ENCODE measurements at regions not wholly inside any gene's neighbourhood (a gene's known extent, or its start where the extent isn't known, plus 50 kb on each side); places are given as distances from the start of the nearest gene placed in this dataset.
"Not testable (repeated sequence)": the region's sequence is repeated elsewhere in the genome, so short reads cannot be mapped to it uniquely, and the experiment has no call there.

DNA sequence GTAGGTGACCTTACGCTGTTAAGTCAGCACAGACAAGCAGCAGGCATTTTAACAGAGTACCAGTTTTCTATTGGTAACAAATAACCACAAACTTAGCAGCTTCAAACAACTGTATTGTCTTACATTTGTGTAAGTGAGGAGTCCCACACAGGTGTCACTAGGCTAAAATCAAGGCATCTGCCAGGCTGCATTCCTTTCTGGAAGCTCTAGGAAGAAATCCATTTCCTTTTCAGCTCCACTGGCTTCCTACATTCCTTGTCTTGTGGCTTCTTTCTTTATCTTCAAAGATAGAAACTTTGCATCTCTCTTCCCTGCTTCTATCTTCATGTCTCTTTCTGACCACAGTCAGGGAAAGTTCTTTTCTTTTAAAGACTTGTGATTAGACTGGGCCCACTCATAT is 139.9 kb downstream of the TMEM144 start:
- no peak overlapping the region for H3K9ac ChIP-seq (ENCODE audit: low read depth, low read length)
- no peaks in the 10 kb centered on the region for H3K9me3 ChIP-seq (replicated peaks; ENCODE audit: low read length)
- no peak overlapping the region for H3K4me3 ChIP-seq (ENCODE audit: low read length)
- no peaks in the 10 kb centered on the region for H3K4me1 ChIP-seq (ENCODE audit: control insufficient read depth, insufficient read depth, low read length)
- H3K4me2 ChIP-seq (ENCODE audit: low read length) = no peak overlapping the region
- no peaks in the 10 kb centered on the region for H3K36me3 ChIP-seq (ENCODE audit: insufficient read depth, low read length)
- no peaks in the 10 kb centered on the region for H3K27me3 ChIP-seq (ENCODE audit: control insufficient read depth, insufficient read depth, low read length)

DNA sequence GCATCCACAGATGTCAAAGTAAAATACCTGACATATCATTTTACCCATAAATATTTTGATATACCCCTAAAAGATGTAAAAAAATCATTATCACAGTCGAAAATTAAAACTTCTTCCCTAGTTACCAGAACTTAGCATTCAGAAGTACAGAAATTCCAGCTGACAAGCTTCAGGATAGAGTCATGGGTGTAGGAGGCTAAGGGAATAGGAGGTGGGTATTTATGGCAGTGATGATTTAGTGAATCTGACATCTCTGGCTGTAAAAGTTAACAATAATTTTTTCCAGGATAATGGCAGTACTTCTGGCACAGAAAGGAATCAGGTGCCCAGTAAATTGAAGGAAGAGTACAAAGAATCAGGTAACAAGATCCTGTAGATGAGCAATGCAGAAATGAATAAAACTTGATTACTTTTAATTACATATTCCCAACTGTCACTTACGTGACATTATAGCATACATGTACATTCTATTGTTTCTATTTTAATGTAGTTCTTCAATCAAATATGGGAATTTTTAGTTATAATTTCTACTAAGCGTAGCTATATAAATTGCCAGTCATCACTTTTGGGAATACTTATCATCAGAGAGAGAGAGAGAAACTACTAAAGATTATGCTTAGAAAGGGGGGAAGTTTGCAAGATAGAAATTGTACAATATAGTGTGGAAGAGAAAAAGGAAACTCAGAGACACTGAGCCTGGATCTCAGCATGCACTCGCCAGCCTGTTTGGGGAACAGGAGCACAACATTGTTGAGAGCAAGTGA is 143.4 kb downstream of the TMEM144 start:
- no peak overlapping the region for H3K4me2 ChIP-seq (ENCODE audit: low read length)
- H3K4me3 ChIP-seq (ENCODE audit: low read length) = no peak overlapping the region
- H3K4me1 ChIP-seq (ENCODE audit: control insufficient read depth, insufficient read depth, low read length) = no peaks in the 10 kb centered on the region
- no peaks in the 10 kb centered on the region for H3K9me3 ChIP-seq (replicated peaks; ENCODE audit: low read length)
- no peaks in the 10 kb centered on the region for H3K36me3 ChIP-seq (ENCODE audit: insufficient read depth, low read length)
- no peak overlapping the region for H3K9ac ChIP-seq (ENCODE audit: low read depth, low read length)
- H3K27me3 ChIP-seq (ENCODE audit: control insufficient read depth, insufficient read depth, low read length) = no peaks in the 10 kb centered on the region

DNA sequence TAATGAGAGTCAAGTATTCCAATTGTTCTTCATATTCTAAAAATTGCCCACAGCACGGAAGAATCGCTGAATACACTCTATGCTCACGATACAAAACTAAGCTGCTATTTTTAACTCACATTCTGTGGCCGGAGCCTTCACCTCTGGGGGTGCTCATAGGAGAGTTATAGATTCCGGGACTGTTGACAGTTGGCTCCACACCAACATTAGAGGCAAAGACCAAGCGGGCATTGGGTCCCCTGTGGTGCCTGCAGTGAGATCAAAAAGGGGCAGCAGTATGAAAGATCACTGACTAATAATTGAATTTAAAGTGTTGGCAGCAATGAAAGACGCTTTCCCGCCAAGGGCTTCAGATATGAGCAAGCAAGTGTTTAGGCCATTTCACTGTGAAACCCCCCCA is 146.0 kb downstream of the TMEM144 start:
- Histone ChIP-seq H3K4me2 (ENCODE audit: low read length) (no peak overlapping the region), H3K4me3 (ENCODE audit: low read length) (no peak overlapping the region), H3K9me3 (replicated peaks; ENCODE audit: low read length) (no peaks in the 10 kb centered on the region), H3K27me3 (ENCODE audit: control insufficient read depth, insufficient read depth, low read length) (no peaks in the 10 kb centered on the region), H3K36me3 (ENCODE audit: insufficient read depth, low read length) (no peaks in the 10 kb centered on the region), H3K9ac (ENCODE audit: low read depth, low read length) (no peak overlapping the region), H3K4me1 (ENCODE audit: control insufficient read depth, insufficient read depth, low read length) (no peaks in the 10 kb centered on the region)

DNA sequence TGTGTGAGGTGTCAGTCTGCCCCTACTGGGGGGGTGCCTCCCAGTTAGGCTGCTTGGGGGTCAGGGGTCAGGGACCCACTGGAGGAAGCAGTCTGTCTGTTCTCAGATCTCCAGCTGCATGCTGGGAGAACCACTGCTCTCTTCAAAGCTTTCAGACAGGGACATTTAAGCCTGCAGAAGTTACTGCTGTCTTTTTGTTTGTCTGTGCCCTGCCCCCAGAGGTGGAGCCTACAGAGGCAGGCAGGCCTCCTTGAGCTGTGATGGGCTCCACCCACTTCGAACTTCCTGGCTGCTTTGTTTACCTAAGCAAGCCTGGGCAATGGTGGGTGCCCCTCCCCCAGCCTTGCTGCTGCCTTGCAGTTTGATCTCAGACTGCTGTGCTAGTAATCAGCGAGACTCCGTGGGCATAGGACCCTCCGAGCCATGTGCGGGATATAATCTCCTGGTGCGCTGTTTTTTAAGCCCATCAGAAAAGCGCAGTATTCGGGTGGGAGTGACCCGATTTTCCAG is 153.7 kb upstream of the RXFP1 start:
- H3K4me2 ChIP-seq (ENCODE audit: low read length); H3K9ac ChIP-seq (ENCODE audit: low read depth, low read length); H3K36me3 ChIP-seq (ENCODE audit: insufficient read depth, low read length); H3K9me3 ChIP-seq (replicated peaks; ENCODE audit: low read length); H3K4me3 ChIP-seq (ENCODE audit: low read length); H3K27me3 ChIP-seq (ENCODE audit: control insufficient read depth, insufficient read depth, low read length): not testable (repeated sequence)
- H3K4me1 ChIP-seq (ENCODE audit: control insufficient read depth, insufficient read depth, low read length) = peaks cover 30% of the 10 kb centered on the region

DNA sequence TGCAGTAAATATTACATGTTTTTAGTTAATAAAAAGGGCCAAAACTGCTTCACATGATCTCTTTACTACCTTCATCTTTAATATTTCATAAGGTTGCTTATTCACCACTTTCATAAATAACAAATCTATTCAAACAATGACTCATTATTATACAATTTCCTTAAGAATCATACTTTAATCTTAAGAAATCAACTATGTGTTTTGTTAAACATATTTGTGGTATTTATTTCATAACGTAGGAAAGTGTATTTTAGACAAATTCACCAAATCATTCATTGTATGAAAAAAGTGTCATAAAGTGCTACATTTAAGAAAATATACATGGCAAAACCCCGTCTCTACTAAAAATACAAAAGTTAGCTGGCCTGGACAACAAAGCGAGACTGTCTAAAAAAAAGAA is 150.5 kb upstream of the RXFP1 start:
- peak overlapping the region; percentile 59 for H3K9ac ChIP-seq (ENCODE audit: low read depth, low read length)
- peak overlapping the region; percentile 14 for H3K4me2 ChIP-seq (ENCODE audit: low read length)
- H3K4me1 ChIP-seq (ENCODE audit: control insufficient read depth, insufficient read depth, low read length) = peaks cover 48% of the 10 kb centered on the region
- no peaks in the 10 kb centered on the region for H3K27me3 ChIP-seq (ENCODE audit: control insufficient read depth, insufficient read depth, low read length)
- H3K36me3 ChIP-seq (ENCODE audit: insufficient read depth, low read length) = no peaks in the 10 kb centered on the region
- no peaks in the 10 kb centered on the region for H3K9me3 ChIP-seq (replicated peaks; ENCODE audit: low read length)
- H3K4me3 ChIP-seq (ENCODE audit: low read length) = no peak overlapping the region

DNA sequence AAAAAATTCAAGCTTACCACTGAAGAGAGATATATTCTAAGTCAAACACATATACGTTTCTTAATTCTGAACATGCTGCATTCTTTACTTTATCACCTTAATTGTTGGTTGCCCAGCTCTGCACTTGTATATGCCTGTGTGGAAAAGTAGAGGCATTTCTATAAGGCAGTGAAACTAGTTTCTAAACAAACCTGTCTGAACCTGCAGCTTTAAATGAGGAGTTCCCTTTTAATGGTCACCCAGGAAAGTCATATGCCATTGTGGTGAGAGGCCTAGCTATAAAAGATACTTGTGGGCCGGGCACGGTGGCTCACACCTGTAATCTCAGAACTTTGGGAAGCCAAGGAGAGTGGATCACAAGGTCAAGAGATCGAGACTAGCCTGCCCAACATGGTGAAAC is 147.4 kb upstream of the RXFP1 start:
- no peaks in the 10 kb centered on the region for H3K27me3 ChIP-seq (ENCODE audit: control insufficient read depth, insufficient read depth, low read length)
- H3K9ac ChIP-seq (ENCODE audit: low read depth, low read length) = no peak overlapping the region
- no peaks in the 10 kb centered on the region for H3K9me3 ChIP-seq (replicated peaks; ENCODE audit: low read length)
- H3K4me3 ChIP-seq (ENCODE audit: low read length) = no peak overlapping the region
- H3K4me2 ChIP-seq (ENCODE audit: low read length) = no peak overlapping the region
- no peaks in the 10 kb centered on the region for H3K36me3 ChIP-seq (ENCODE audit: insufficient read depth, low read length)
- H3K4me1 ChIP-seq (ENCODE audit: control insufficient read depth, insufficient read depth, low read length) = peaks cover 53% of the 10 kb centered on the region

DNA sequence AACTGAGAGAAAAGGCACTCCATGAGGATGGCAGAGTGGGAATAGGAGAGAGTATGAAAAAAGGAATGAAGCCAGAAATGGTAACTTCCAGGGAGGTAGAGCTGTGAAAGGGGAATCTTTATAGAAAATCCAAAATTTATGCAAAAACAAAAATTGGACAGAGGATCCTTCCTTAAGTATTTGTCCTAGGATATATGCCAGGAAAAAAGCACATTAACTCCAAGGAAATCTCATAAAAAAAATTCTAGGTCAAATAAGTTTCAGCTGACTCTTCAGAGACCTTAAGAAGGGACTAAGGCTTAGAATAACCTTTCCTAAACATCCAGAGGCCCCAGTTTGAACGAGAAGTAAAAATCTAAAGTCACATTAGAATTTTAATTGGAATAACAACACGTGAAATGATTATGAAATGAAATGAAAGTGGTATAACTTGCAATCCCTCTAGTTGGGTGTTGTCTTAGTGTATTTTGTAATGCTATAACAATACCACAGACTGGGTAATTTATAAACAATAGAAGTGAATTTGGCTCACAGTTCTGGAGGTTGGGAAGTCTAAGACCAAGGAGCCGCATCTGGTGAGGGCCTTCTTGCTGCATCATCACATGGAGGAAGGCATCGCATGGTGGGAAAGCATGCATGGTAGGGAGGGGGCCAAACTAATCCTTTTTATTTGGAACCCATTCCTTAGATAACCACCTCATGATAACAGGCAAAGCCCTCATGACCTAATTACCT is 145.4 kb upstream of the RXFP1 start:
- H3K4me1 ChIP-seq (ENCODE audit: control insufficient read depth, insufficient read depth, low read length) = peaks cover 39% of the 10 kb centered on the region
- H3K9ac ChIP-seq (ENCODE audit: low read depth, low read length) = no peak overlapping the region
- no peaks in the 10 kb centered on the region for H3K36me3 ChIP-seq (ENCODE audit: insufficient read depth, low read length)
- no peaks in the 10 kb centered on the region for H3K9me3 ChIP-seq (replicated peaks; ENCODE audit: low read length)
- H3K4me3 ChIP-seq (ENCODE audit: low read length) = no peak overlapping the region
- H3K4me2 ChIP-seq (ENCODE audit: low read length) = no peak overlapping the region
- no peaks in the 10 kb centered on the region for H3K27me3 ChIP-seq (ENCODE audit: control insufficient read depth, insufficient read depth, low read length)

DNA sequence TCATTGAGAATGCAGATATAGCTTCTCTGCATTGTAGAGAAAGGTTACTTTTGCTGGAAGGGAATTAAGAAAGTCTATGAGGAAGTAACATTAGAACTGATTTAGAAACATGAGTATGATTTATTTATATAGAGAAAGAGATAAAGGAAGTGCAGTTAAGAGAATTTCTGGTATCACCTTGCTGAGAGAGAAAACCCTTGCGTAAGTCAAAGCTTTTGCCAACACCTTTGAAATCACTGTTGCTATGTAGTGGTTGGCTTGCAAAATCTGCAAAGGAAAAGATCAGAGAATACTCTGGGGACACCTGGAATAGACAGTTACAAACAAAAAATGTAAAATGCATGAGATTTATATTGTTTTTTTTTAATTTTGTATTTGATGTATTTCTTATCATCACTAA is 137.3 kb upstream of the RXFP1 start:
- no peaks in the 10 kb centered on the region for H3K36me3 ChIP-seq (ENCODE audit: insufficient read depth, low read length)
- no peaks in the 10 kb centered on the region for H3K27me3 ChIP-seq (ENCODE audit: control insufficient read depth, insufficient read depth, low read length)
- no peak overlapping the region for H3K4me2 ChIP-seq (ENCODE audit: low read length)
- H3K4me3 ChIP-seq (ENCODE audit: low read length) = no peak overlapping the region
- no peaks in the 10 kb centered on the region for H3K4me1 ChIP-seq (ENCODE audit: control insufficient read depth, insufficient read depth, low read length)
- H3K9ac ChIP-seq (ENCODE audit: low read depth, low read length) = no peak overlapping the region
- no peaks in the 10 kb centered on the region for H3K9me3 ChIP-seq (replicated peaks; ENCODE audit: low read length)

DNA sequence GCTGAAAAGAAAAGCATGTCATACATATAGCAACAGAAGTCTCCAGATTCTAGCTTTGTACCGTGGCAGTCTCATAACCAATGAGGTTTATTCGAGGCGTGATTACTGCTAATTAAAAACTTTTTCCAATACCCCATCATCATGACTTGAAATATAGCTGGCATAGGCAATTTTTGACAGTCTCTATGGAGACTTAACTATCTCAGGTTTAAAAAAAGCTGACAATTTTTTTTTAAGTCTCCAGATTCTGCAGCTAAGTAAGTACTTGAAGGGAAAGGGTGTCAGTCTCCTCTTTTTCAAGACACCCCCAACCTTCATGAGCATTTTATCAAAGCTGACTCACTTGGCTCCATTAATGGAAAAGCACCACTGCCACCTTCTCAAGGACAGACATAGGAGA is 126.3 kb upstream of the RXFP1 start:
- H3K4me3 ChIP-seq (ENCODE audit: low read length) = no peak overlapping the region
- no peaks in the 10 kb centered on the region for H3K27me3 ChIP-seq (ENCODE audit: control insufficient read depth, insufficient read depth, low read length)
- no peaks in the 10 kb centered on the region for H3K36me3 ChIP-seq (ENCODE audit: insufficient read depth, low read length)
- no peak overlapping the region for H3K9ac ChIP-seq (ENCODE audit: low read depth, low read length)
- H3K9me3 ChIP-seq (replicated peaks; ENCODE audit: low read length) = no peaks in the 10 kb centered on the region
- no peak overlapping the region for H3K4me2 ChIP-seq (ENCODE audit: low read length)
- no peaks in the 10 kb centered on the region for H3K4me1 ChIP-seq (ENCODE audit: control insufficient read depth, insufficient read depth, low read length)

DNA sequence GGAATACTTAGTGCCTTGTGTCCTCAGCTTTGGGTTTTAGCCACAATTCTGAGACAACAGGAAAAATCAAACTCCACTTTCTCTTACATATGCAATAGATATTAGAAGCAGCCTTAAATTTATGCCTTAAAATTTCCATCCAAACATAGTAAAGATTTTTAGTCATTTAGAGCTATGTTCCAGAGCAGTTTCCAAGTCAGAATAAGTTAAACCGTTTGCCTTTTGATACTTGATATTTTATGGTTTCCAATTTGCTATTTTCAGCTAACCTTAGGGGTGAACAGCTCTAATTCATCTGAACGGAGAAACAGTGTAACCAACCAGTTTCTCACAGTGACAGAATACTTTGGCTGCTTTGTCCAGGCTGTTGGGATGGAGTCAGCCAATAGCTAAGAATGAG is 125.8 kb upstream of the RXFP1 start:
- H3K9me3 ChIP-seq (replicated peaks; ENCODE audit: low read length) = no peaks in the 10 kb centered on the region
- H3K4me1 ChIP-seq (ENCODE audit: control insufficient read depth, insufficient read depth, low read length) = no peaks in the 10 kb centered on the region
- no peaks in the 10 kb centered on the region for H3K27me3 ChIP-seq (ENCODE audit: control insufficient read depth, insufficient read depth, low read length)
- H3K36me3 ChIP-seq (ENCODE audit: insufficient read depth, low read length) = no peaks in the 10 kb centered on the region
- H3K4me3 ChIP-seq (ENCODE audit: low read length) = no peak overlapping the region
- no peak overlapping the region for H3K4me2 ChIP-seq (ENCODE audit: low read length)
- no peak overlapping the region for H3K9ac ChIP-seq (ENCODE audit: low read depth, low read length)

DNA sequence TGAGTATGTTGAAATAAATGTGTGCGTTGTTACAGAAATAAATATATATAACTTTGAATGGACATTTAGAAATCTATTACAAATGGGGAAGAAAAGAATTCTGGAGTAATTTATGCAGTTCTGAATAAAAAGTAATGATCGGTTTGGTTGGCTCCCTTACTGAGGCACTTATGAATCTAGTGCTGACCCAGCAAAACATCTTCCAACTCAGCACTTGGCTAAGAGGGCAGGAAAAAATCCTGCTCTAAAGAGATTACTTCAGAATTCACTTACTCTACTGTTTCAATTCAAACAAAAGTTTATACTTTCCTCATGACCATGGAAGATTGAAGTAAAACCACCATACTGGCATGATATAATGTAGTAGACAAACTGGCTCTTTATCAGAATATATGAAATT is 123.9 kb upstream of the RXFP1 start:
- H3K9me3 ChIP-seq (replicated peaks; ENCODE audit: low read length) = no peaks in the 10 kb centered on the region
- no peaks in the 10 kb centered on the region for H3K4me1 ChIP-seq (ENCODE audit: control insufficient read depth, insufficient read depth, low read length)
- no peak overlapping the region for H3K9ac ChIP-seq (ENCODE audit: low read depth, low read length)
- H3K36me3 ChIP-seq (ENCODE audit: insufficient read depth, low read length) = no peaks in the 10 kb centered on the region
- H3K27me3 ChIP-seq (ENCODE audit: control insufficient read depth, insufficient read depth, low read length) = no peaks in the 10 kb centered on the region
- H3K4me2 ChIP-seq (ENCODE audit: low read length) = no peak overlapping the region
- no peak overlapping the region for H3K4me3 ChIP-seq (ENCODE audit: low read length)

DNA sequence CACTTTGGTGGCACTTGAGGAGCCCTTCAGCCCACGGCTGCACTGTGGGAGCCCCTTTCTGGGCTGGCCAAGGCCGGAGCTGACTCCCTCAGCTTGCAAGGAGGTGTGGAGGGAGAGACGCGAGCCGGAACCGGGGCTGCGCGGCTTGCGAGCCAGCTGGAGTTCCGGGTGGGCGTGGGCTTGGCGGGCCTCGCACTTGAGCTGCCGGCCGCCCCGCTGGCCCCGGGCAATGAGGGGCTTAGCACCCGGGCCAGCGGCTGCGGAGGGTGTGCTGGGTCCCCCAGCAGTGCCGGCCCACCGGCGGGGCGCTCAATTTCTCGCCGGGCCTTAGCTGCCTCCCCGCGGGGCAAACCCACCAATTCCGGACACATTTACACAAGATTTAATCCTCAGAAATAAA is 113.7 kb upstream of the RXFP1 start:
- H3K4me2 ChIP-seq (ENCODE audit: low read length); H3K36me3 ChIP-seq (ENCODE audit: insufficient read depth, low read length); H3K9me3 ChIP-seq (replicated peaks; ENCODE audit: low read length); H3K9ac ChIP-seq (ENCODE audit: low read depth, low read length); H3K27me3 ChIP-seq (ENCODE audit: control insufficient read depth, insufficient read depth, low read length); H3K4me3 ChIP-seq (ENCODE audit: low read length); H3K4me1 ChIP-seq (ENCODE audit: control insufficient read depth, insufficient read depth, low read length): not testable (repeated sequence)
